Brain microvascular endothelial cell (primary cell): ENCODE measurements at regions not wholly inside any gene's neighbourhood (a gene's known extent, or its start where the extent isn't known, plus 50 kb on each side); places are given as distances from the start of the nearest gene placed in this dataset.

Experiments
- DNase-seq: peaks from one replicate; pipeline ENCODE4 v3.0.0-alpha.2; 2020
- H3K27ac ChIP-seq: fragments of 250-450 bp; sonication (Bioruptor Pico); 2 replicates; pipeline ENCODE4 v1.5.1; 2020; ENCODE audit warnings: mild to moderate bottlenecking, moderate library complexity
- H3K27me3 ChIP-seq: fragments of 250-450 bp; sonication (Bioruptor Pico); replicated peaks from 2 replicates; pipeline ENCODE4 v1.5.1; 2020; ENCODE audit warnings: mild to moderate bottlenecking
- H3K36me3 ChIP-seq: fragments of 250-450 bp; sonication (Bioruptor Pico); replicated peaks from 2 replicates; pipeline ENCODE4 v1.5.1; 2020; ENCODE audit warnings: mild to moderate bottlenecking
- H3K4me3 ChIP-seq: 2 replicates; pipeline ENCODE4 v1.5.1; 2011; ENCODE audit warnings: low read depth, mild to moderate bottlenecking, control low read depth, low read length, moderate library complexity
- CTCF ChIP-seq: IDR thresholded peaks from 2 replicates; pipeline ENCODE4 v1.5.1; 2011; ENCODE audit warnings: low read depth, mild to moderate bottlenecking, moderate library complexity, low read length, control low read depth, inconsistent platforms; ENCODE audit errors: missing control alignments
- in situ Hi-C: cut with HindIII; loops from 2 replicates; pipeline ENCODE4 v1.10.0; 2017; ENCODE audit warnings: low sequenced_read_pairs, low pct_ligation_motif_present

DNA sequence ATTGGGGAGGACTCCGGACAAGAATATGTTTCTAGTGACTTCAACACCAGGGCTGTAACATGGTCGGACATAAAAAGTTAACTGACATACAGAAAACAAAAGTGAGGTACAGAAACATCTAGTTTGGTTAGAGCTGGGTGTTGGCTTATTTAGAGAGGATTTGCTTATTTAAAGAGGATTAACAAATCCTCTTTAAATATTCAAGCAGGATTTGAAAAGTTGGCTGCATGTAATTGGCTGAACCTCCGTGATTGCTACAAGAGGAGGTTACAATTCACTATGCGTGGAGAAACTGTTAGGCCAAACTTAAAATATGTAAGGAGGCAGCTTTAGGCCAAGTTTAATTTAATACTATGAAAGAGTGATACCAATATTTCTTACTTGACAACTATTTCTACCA, 2707.4 kb downstream of the ARAP2 start:
- H3K27ac ChIP-seq: no peak overlapping the region
- no peak for DNase-seq
- H3K4me3 ChIP-seq: no peak overlapping the region
- no peaks in the 10 kb centered on the region for H3K36me3 ChIP-seq
- TF ChIP-seq CTCF: no peak
- in situ Hi-C loops: no loop called here
- no peaks in the 10 kb centered on the region for H3K27me3 ChIP-seq

GRCh38 chr4:33537527-33537926, 2706.8 kb downstream of the ARAP2 start:
- DNase-seq: no peak
- TF ChIP-seq CTCF: no peak
- no peak overlapping the region for H3K27ac ChIP-seq
- in situ Hi-C loops: no loop called here
- no peaks in the 10 kb centered on the region for H3K36me3 ChIP-seq
- no peak overlapping the region for H3K4me3 ChIP-seq
- H3K27me3 ChIP-seq: no peaks in the 10 kb centered on the region

- in situ Hi-C loops: no loop called here
- Histone ChIP-seq H3K4me3 (no peak overlapping the region), H3K27ac (no peak overlapping the region), H3K27me3 (no peaks in the 10 kb centered on the region), H3K36me3 (no peaks in the 10 kb centered on the region)
- no peak for DNase-seq
- TF ChIP-seq CTCF: no peak
Measured at GRCh38 chr4:33543941-33544450, 2700.3 kb downstream of the ARAP2 start.

- TF ChIP-seq CTCF: no peak
- no peak for DNase-seq
- H3K27me3 ChIP-seq: no peaks in the 10 kb centered on the region
- H3K36me3 ChIP-seq: no peaks in the 10 kb centered on the region
- in situ Hi-C loops: no loop called here
- H3K4me3 ChIP-seq: no peak overlapping the region
- no peak overlapping the region for H3K27ac ChIP-seq
Measured at GRCh38 chr4:33551244-33551643, 2693.1 kb downstream of the ARAP2 start.

GRCh38 chr4:33561259-33561658, 2683.1 kb downstream of the ARAP2 start:
- no peak overlapping the region for H3K4me3 ChIP-seq
- no peaks in the 10 kb centered on the region for H3K36me3 ChIP-seq
- H3K27ac ChIP-seq: no peak overlapping the region
- TF ChIP-seq CTCF: no peak
- no peaks in the 10 kb centered on the region for H3K27me3 ChIP-seq
- in situ Hi-C loops: no loop called here
- no peak for DNase-seq

DNA sequence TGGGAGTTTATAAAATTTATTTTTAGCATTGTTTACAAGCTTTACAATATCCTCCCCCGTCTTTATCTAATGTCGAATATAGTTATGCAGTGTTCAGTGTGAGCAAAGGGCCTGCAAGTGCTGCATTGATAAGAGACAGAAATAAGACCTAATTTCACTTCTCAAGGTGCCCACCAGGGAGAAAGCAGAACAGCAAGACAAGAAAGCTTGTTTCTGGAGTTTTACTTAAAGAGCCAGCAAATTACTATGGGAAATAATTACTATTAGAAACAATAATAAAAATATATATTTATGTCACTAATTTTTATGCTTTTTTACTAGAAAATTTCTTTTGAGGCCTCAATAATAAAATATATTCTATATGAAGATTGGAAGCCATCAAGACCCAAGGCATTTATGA, 2677.7 kb downstream of the ARAP2 start:
- in situ Hi-C loops: no loop called here
- no peak overlapping the region for H3K27ac ChIP-seq
- no peak for TF ChIP-seq CTCF
- H3K36me3 ChIP-seq: no peaks in the 10 kb centered on the region
- H3K4me3 ChIP-seq: no peak overlapping the region
- H3K27me3 ChIP-seq: no peaks in the 10 kb centered on the region
- DNase-seq: no peak
